GM06990 (cell line): ENCODE measurements at regions not wholly inside any gene's neighbourhood (a gene's known extent, or its start where the extent isn't known, plus 50 kb on each side); places are given as distances from the start of the nearest gene placed in this dataset.

Experiments
- DNase-seq: peaks from one replicate; pipeline ENCODE4 v3.0.0-alpha.2; 2011; ENCODE audit not compliant: insufficient read length; ENCODE audit errors: extremely low read depth
- H3K27me3 ChIP-seq: replicated peaks from 2 replicates; pipeline ENCODE4 v1.6.0; 2011; ENCODE audit warnings: low read length; ENCODE audit not compliant: control insufficient read depth, insufficient read depth
- H3K36me3 ChIP-seq: 2 replicates; pipeline ENCODE4 v1.5.1; 2011; ENCODE audit warnings: low read length; ENCODE audit not compliant: control insufficient read depth, insufficient read depth
- H3K4me3 ChIP-seq: replicated peaks from 2 replicates; pipeline ENCODE4 v1.5.1; 2011; ENCODE audit warnings: low read depth, mild to moderate bottlenecking, control low read depth, low read length
- TF ChIP-seq, protein P1 (sequence below): IDR thresholded peaks from 2 replicates; pipeline ENCODE4 v1.5.1; 2011; ENCODE audit warnings: low read length, control low read depth, mild to moderate bottlenecking, inconsistent platforms; ENCODE audit not compliant: insufficient read depth, poor library complexity, severe bottlenecking

DNA sequence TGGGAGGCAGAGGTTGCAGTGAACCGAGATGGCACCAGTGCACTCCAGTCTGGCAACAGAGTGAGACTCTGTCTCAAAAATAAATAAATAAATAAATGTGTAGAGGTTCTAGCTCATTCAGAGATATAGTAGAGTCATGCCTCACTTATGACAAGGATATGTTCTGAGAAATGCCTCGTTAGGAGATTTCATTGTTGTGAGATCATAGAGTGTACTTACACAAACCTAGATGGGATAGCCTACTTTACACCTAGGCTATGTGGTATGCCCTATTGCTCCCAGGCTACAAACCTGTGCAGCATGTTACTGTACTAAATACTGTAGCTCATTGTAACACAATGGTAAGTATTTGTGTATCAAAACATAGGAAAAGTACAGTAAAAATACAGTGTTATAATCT lies 155.3 kb upstream of the JUN start:
- no peak for DNase-seq
- TF ChIP-seq, protein P1, sequence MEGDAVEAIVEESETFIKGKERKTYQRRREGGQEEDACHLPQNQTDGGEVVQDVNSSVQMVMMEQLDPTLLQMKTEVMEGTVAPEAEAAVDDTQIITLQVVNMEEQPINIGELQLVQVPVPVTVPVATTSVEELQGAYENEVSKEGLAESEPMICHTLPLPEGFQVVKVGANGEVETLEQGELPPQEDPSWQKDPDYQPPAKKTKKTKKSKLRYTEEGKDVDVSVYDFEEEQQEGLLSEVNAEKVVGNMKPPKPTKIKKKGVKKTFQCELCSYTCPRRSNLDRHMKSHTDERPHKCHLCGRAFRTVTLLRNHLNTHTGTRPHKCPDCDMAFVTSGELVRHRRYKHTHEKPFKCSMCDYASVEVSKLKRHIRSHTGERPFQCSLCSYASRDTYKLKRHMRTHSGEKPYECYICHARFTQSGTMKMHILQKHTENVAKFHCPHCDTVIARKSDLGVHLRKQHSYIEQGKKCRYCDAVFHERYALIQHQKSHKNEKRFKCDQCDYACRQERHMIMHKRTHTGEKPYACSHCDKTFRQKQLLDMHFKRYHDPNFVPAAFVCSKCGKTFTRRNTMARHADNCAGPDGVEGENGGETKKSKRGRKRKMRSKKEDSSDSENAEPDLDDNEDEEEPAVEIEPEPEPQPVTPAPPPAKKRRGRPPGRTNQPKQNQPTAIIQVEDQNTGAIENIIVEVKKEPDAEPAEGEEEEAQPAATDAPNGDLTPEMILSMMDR: no peak
- Histone ChIP-seq H3K27me3 (no peaks in the 10 kb centered on the region), H3K4me3 (no peak overlapping the region), H3K36me3 (no peaks in the 10 kb centered on the region)

DNA sequence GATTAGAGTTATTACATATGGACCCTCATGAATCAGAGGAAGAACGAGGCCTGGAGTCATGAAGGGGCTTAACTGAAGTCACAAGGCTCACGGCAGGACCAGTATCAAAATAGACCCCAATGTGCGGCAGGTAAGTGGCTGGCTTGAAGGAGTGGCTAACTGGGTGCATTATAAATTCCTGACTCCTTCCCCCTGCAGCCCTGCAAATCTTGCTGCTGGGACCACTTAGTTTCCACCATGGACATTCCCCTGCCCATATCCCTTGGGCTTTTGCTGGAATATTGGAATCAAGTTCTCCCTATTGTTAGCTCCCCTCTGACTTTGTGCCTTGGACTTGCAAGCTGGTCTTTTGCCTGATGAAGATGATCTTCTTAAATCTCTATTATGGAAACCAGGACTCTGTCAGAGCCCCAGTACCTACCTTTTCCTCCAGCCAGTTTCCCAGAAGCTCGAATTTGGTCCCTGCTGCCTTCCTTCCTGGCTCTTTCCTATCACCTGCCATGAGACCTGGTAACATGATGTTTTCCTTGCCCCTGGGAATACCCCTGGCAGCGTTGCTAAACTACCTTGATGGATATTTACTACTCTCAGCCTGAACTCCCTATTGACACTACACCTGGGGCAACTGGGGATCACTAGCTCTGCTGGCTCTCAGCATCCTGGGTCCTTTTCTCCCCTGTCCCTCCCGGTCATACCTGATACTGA lies 156.0 kb upstream of the JUN start:
- H3K4me3 ChIP-seq: no peak overlapping the region
- TF ChIP-seq, protein P1: no peak
- H3K27me3 ChIP-seq: no peaks in the 10 kb centered on the region
- H3K36me3 ChIP-seq: no peaks in the 10 kb centered on the region
- no peak for DNase-seq

DNA sequence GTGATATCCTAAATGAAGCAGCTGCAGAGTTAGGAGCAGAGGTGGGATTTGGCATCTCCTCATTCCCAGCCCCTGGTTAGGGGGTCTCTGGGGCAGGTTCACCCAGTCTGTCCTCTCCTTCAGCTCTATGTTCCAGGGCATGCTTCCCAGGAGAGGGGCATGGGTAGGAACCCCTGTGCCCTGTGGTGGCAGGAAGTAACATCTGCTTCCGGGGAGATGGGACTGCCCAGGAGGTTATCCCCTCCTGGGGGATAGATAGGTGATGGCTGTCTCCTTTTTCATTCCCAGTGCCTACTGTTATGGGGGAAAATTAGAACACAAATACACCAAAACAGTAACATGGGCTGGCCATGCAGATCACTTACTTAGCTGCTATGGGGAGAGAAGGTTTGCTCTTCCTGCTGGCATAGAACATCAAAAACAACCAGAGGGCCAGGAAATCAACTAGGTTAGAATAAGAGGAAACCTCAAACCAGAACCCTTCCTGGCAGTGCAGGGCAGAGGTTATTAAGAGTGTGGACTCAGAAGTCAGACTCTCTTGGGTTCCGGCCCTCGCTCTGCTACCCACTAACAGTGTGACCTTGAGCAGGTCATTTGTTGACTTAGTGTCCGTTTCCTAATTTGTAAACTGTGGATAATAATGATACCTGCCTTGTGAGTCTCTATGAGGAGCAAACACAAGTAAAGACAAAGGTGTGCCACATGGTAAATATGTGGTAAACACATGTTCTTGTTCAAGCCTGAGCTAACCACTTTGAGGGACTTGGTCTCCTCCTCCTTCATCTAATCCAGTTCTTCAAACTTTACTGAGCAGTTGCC lies 157.8 kb upstream of the JUN start:
- Histone ChIP-seq H3K36me3 (no peaks in the 10 kb centered on the region), H3K4me3 (no peak overlapping the region), H3K27me3 (no peaks in the 10 kb centered on the region)
- DNase-seq: no peak
- TF ChIP-seq, protein P1: no peak

DNA sequence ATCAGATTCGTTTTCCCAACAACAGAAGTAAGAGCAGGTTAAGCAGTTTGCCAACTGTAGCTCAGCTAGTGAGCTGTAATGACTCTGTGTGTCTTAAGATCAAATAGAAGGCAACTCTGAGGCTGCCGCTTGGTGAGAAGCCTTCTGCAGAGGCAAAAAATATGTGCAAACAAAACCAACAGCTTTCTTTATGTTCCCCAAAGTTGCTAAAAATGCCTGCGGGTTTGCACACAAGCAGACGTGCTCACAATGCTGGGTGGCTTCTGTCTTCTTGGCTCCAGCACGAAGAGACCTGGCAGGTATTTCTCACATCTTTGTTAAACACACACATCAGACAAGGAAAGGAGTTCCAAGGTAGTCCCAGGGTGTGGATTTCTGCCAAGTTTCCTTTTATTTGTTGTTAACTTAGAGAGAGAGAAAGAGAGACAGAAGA lies 158.9 kb upstream of the JUN start:
- Histone ChIP-seq H3K36me3 (no peaks in the 10 kb centered on the region), H3K27me3 (no peaks in the 10 kb centered on the region), H3K4me3 (no peak overlapping the region)
- DNase-seq: no peak
- TF ChIP-seq, protein P1: no peak

DNA sequence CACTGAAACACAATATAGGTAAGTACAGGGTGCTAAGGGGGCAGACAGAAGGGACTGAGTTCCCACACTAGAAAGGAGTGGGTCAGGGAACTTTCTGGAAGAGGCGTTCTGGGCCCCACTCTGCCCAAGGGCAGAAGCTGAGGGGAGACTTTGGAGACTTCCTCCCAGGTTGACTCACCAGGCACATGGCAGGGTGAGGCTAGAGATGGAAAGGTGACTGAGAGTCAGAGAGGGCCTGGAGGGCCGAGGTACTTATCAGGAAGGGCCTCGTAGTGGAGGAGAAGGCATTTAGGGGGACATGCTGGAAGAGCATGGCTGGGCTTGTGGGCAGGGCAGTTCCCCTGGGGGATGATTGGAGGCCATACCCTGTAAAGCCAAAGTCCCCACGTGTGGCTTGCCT lies 159.9 kb upstream of the JUN start:
- Histone ChIP-seq H3K36me3 (no peaks in the 10 kb centered on the region), H3K4me3 (no peak overlapping the region), H3K27me3 (no peaks in the 10 kb centered on the region)
- no peak for DNase-seq
- TF ChIP-seq, protein P1: no peak
